Activated naive CD8-positive, alpha-beta T cell treated with anti-CD3 and anti-CD28 coated beads, Interleukin-2, amount 10 ng/mL, durations not matched to agents 7 days and 5 days (primary cell): ENCODE measurements at regions not wholly inside any gene's neighbourhood (a gene's known extent, or its start where the extent isn't known, plus 50 kb on each side); places are given as distances from the start of the nearest gene placed in this dataset.

Source experiments
- ATAC-seq: fragments of 150-1000 bp; cut with Tn5 transposase; one replicate; pipeline ENCODE4 v1.10.0; 2021; ENCODE audit warnings: low read depth, moderate library complexity
- POLR2A ChIA-PET: fragments of 350-600 bp; sonication (Branson Sonifier 250); formaldehyde crosslinking; loops from one replicate; lab custom pipeline; 2021; ENCODE audit warnings: antibody characterized with exemption; lab: Charles Lee
- DNase-seq: peaks from one replicate; pipeline ENCODE4 v3.0.0; 2021
- H3K27ac Mint-ChIP-seq: one replicate; pipeline ENCODE4 v1.8.0; 2022; ENCODE audit warnings: mild to moderate bottlenecking, mixed read lengths
- H3K27me3 Mint-ChIP-seq: one replicate; pipeline ENCODE4 v1.8.0; 2022; ENCODE audit warnings: mild to moderate bottlenecking, moderate library complexity, mixed read lengths
- H3K36me3 Mint-ChIP-seq: one replicate; pipeline ENCODE4 v1.8.0; 2021; ENCODE audit warnings: mild to moderate bottlenecking, mixed read lengths
- H3K4me1 Mint-ChIP-seq: one replicate; pipeline ENCODE4 v1.8.0; 2021; ENCODE audit warnings: mixed read lengths
- H3K4me3 Mint-ChIP-seq: one replicate; pipeline ENCODE4 v1.8.0; 2022; ENCODE audit warnings: mild to moderate bottlenecking, moderate library complexity, mixed read lengths
- H3K9me3 Mint-ChIP-seq: one replicate; pipeline ENCODE4 v1.8.0; 2021; ENCODE audit warnings: mixed read lengths

GRCh38 chr4:32136081-32136787 lies 1416.1 kb downstream of the PCDH7 start:
- Mint-ChIP-seq H3K27me3 (no peaks in the 10 kb centered on the region), H3K4me1 (no peaks in the 10 kb centered on the region), H3K36me3 (no peaks in the 10 kb centered on the region), H3K4me3 (no peak overlapping the region), H3K9me3 (peaks cover 5% of the 10 kb centered on the region), H3K27ac (no peak overlapping the region)
- ATAC-seq = no peak
- DNase-seq = no peak
- POLR2A ChIA-PET = no interaction called here

- peaks cover 4% of the 10 kb centered on the region for H3K9me3 Mint-ChIP-seq
- H3K27ac Mint-ChIP-seq = no peak overlapping the region
- POLR2A ChIA-PET = no interaction called here
- H3K27me3 Mint-ChIP-seq = no peaks in the 10 kb centered on the region
- DNase-seq = no peak
- H3K36me3 Mint-ChIP-seq = no peaks in the 10 kb centered on the region
- no peak for ATAC-seq
- H3K4me3 Mint-ChIP-seq = no peak overlapping the region
- H3K4me1 Mint-ChIP-seq = no peaks in the 10 kb centered on the region
Observed at GRCh38 chr4:32140636-32141035, 1420.5 kb downstream of the PCDH7 start.

GRCh38 chr4:32142075-32142474 lies 1421.9 kb downstream of the PCDH7 start:
- no peak overlapping the region for H3K27ac Mint-ChIP-seq
- DNase-seq (no peak), ATAC-seq (no peak)
- H3K9me3 Mint-ChIP-seq = peaks cover 2% of the 10 kb centered on the region
- no peaks in the 10 kb centered on the region for H3K27me3 Mint-ChIP-seq
- no peaks in the 10 kb centered on the region for H3K4me1 Mint-ChIP-seq
- H3K4me3 Mint-ChIP-seq = no peak overlapping the region
- POLR2A ChIA-PET = no interaction called here
- no peaks in the 10 kb centered on the region for H3K36me3 Mint-ChIP-seq

- H3K27ac Mint-ChIP-seq = no peak overlapping the region
- H3K27me3 Mint-ChIP-seq = no peaks in the 10 kb centered on the region
- no peak overlapping the region for H3K4me3 Mint-ChIP-seq
- H3K4me1 Mint-ChIP-seq = no peaks in the 10 kb centered on the region
- DNase-seq (no peak), ATAC-seq (no peak)
- no peaks in the 10 kb centered on the region for H3K36me3 Mint-ChIP-seq
- POLR2A ChIA-PET = no interaction called here
- no peaks in the 10 kb centered on the region for H3K9me3 Mint-ChIP-seq
Observed at GRCh38 chr4:32145987-32146386, 1425.8 kb downstream of the PCDH7 start.

GRCh38 chr4:32147446-32148085 lies 1427.4 kb downstream of the PCDH7 start:
- ATAC-seq (no peak), DNase-seq (no peak)
- Mint-ChIP-seq H3K4me3 (no peak overlapping the region), H3K9me3 (no peaks in the 10 kb centered on the region), H3K27me3 (no peaks in the 10 kb centered on the region), H3K36me3 (no peaks in the 10 kb centered on the region), H3K4me1 (no peaks in the 10 kb centered on the region), H3K27ac (no peak overlapping the region)
- POLR2A ChIA-PET = no interaction called here

GRCh38 chr4:32148111-32148666 lies 1428.0 kb downstream of the PCDH7 start:
- Mint-ChIP-seq H3K27me3 (no peaks in the 10 kb centered on the region), H3K4me1 (no peaks in the 10 kb centered on the region), H3K4me3 (no peak overlapping the region), H3K9me3 (no peaks in the 10 kb centered on the region), H3K27ac (no peak overlapping the region), H3K36me3 (no peaks in the 10 kb centered on the region)
- POLR2A ChIA-PET = no interaction called here
- no peak for ATAC-seq
- no peak for DNase-seq

- Mint-ChIP-seq H3K4me1 (no peaks in the 10 kb centered on the region), H3K27me3 (no peaks in the 10 kb centered on the region), H3K9me3 (peaks cover 3% of the 10 kb centered on the region), H3K27ac (no peak overlapping the region), H3K36me3 (no peaks in the 10 kb centered on the region), H3K4me3 (no peak overlapping the region)
- ATAC-seq (no peak), DNase-seq (no peak)
- POLR2A ChIA-PET = no interaction called here
Observed at GRCh38 chr4:32158961-32159360, 1438.8 kb downstream of the PCDH7 start.

GRCh38 chr4:32161392-32161791 lies 1441.2 kb downstream of the PCDH7 start:
- POLR2A ChIA-PET = no interaction called here
- Mint-ChIP-seq H3K4me1 (no peaks in the 10 kb centered on the region), H3K27me3 (no peaks in the 10 kb centered on the region), H3K4me3 (no peak overlapping the region), H3K9me3 (peaks cover 1% of the 10 kb centered on the region), H3K36me3 (no peaks in the 10 kb centered on the region), H3K27ac (no peak overlapping the region)
- ATAC-seq (no peak), DNase-seq (no peak)

GRCh38 chr4:32163125-32163524 lies 1443.0 kb downstream of the PCDH7 start:
- Mint-ChIP-seq H3K4me3 (no peak overlapping the region), H3K27me3 (no peaks in the 10 kb centered on the region), H3K9me3 (peaks cover 1% of the 10 kb centered on the region), H3K27ac (no peak overlapping the region), H3K4me1 (no peaks in the 10 kb centered on the region), H3K36me3 (no peaks in the 10 kb centered on the region)
- no peak for ATAC-seq
- DNase-seq = no peak
- POLR2A ChIA-PET = no interaction called here

GRCh38 chr4:32169841-32170240 lies 1449.7 kb downstream of the PCDH7 start:
- no peaks in the 10 kb centered on the region for H3K36me3 Mint-ChIP-seq
- POLR2A ChIA-PET = no interaction called here
- DNase-seq (no peak), ATAC-seq (no peak)
- H3K4me3 Mint-ChIP-seq = no peak overlapping the region
- no peaks in the 10 kb centered on the region for H3K27me3 Mint-ChIP-seq
- peaks cover 11% of the 10 kb centered on the region for H3K9me3 Mint-ChIP-seq
- no peaks in the 10 kb centered on the region for H3K4me1 Mint-ChIP-seq
- H3K27ac Mint-ChIP-seq = no peak overlapping the region

- no peaks in the 10 kb centered on the region for H3K4me1 Mint-ChIP-seq
Observed at GRCh38 chr4:32172086-32172485, 1451.9 kb downstream of the PCDH7 start.

GRCh38 chr4:32172761-32173160 lies 1452.6 kb downstream of the PCDH7 start:
- no peak overlapping the region for H3K27ac Mint-ChIP-seq
- H3K9me3 Mint-ChIP-seq = peaks cover 12% of the 10 kb centered on the region
- H3K4me3 Mint-ChIP-seq = no peak overlapping the region
- POLR2A ChIA-PET = no interaction called here
- H3K36me3 Mint-ChIP-seq = no peaks in the 10 kb centered on the region
- no peak for ATAC-seq
- DNase-seq = no peak
- no peaks in the 10 kb centered on the region for H3K4me1 Mint-ChIP-seq
- no peaks in the 10 kb centered on the region for H3K27me3 Mint-ChIP-seq

More at GRCh38 chr4:32172086-32172485, 1451.9 kb downstream of the PCDH7 start:
- no peaks in the 10 kb centered on the region for H3K36me3 Mint-ChIP-seq
- no peak for DNase-seq
- peaks cover 12% of the 10 kb centered on the region for H3K9me3 Mint-ChIP-seq
- no peak overlapping the region for H3K4me3 Mint-ChIP-seq
- POLR2A ChIA-PET = no interaction called here
- H3K27me3 Mint-ChIP-seq = no peaks in the 10 kb centered on the region
- H3K27ac Mint-ChIP-seq = no peak overlapping the region
- ATAC-seq = no peak

- Mint-ChIP-seq H3K27ac (no peak overlapping the region), H3K36me3 (no peaks in the 10 kb centered on the region), H3K9me3 (peaks cover 2% of the 10 kb centered on the region), H3K4me1 (no peaks in the 10 kb centered on the region), H3K27me3 (no peaks in the 10 kb centered on the region), H3K4me3 (no peak overlapping the region)
- DNase-seq (no peak), ATAC-seq (no peak)
- POLR2A ChIA-PET = no interaction called here
Observed at GRCh38 chr4:32180086-32180485, 1459.9 kb downstream of the PCDH7 start.

GRCh38 chr4:32184186-32184585 lies 1464.0 kb downstream of the PCDH7 start:
- Mint-ChIP-seq H3K9me3 (peaks cover 2% of the 10 kb centered on the region), H3K27me3 (no peaks in the 10 kb centered on the region), H3K4me3 (no peak overlapping the region), H3K4me1 (no peaks in the 10 kb centered on the region), H3K36me3 (no peaks in the 10 kb centered on the region), H3K27ac (no peak overlapping the region)
- DNase-seq (no peak), ATAC-seq (no peak)
- POLR2A ChIA-PET = no interaction called here
